ENCODE measurements at regions not wholly inside any gene's neighbourhood (a gene's known extent, or its start where the extent isn't known, plus 50 kb on each side); places are given as distances from the start of the nearest gene placed in this dataset.

DNA sequence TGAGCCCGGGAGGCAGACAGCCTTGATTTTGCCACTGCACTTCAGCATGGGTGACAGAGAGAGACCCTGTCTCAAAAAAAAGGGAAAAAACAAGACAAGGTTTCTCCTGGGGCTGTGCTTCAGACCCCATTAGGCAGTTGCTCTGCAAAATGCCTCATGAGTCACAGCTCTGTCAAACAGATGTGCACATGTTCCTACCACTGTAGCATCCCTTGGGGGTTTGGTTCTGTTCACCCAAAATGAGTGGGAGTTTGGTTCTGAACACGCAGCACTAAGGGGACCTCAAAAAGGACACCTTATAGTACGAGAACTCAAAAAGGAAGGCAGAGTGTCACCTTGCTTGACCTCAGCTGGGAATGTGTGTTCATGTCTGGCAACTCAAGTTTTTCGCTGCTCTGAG lies 134.9 kb downstream of the RPIA start:
- no peak for DNase-seq (ENCODE audit: low read depth)
- no peak overlapping the region for H3K4me3 ChIP-seq (ENCODE audit: control insufficient read depth, low read depth, low read length)
- TF ChIP-seq, protein P1, sequence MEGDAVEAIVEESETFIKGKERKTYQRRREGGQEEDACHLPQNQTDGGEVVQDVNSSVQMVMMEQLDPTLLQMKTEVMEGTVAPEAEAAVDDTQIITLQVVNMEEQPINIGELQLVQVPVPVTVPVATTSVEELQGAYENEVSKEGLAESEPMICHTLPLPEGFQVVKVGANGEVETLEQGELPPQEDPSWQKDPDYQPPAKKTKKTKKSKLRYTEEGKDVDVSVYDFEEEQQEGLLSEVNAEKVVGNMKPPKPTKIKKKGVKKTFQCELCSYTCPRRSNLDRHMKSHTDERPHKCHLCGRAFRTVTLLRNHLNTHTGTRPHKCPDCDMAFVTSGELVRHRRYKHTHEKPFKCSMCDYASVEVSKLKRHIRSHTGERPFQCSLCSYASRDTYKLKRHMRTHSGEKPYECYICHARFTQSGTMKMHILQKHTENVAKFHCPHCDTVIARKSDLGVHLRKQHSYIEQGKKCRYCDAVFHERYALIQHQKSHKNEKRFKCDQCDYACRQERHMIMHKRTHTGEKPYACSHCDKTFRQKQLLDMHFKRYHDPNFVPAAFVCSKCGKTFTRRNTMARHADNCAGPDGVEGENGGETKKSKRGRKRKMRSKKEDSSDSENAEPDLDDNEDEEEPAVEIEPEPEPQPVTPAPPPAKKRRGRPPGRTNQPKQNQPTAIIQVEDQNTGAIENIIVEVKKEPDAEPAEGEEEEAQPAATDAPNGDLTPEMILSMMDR (IDR thresholded peaks at IDR 0.05; ENCODE audit: control insufficient read depth, insufficient read depth, low read depth, low read length, missing control alignments): no peak

DNA sequence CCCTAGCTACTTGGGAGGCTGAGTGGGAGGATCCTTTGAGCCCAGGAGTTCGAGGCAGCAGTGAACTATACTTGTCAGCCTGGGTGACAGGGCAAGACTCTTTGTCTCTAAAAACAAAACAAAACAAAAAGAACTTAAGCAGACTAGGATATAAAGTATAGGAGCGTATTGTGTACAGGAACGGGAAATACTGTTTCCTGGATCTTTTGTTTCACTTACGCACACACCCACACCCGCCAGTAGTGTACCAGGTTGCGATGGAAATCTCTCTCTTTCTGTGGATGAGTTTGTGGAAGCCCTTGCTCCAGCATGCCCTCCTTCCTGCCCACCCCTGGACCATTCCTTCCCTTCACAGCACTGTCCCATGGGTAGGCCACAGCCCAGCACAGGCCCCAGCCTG lies 136.3 kb downstream of the RPIA start:
- TF ChIP-seq, protein P1 (IDR thresholded peaks at IDR 0.05; ENCODE audit: control insufficient read depth, insufficient read depth, low read depth, low read length, missing control alignments): no peak
- no peak for DNase-seq (ENCODE audit: low read depth)
- no peak overlapping the region for H3K4me3 ChIP-seq (ENCODE audit: control insufficient read depth, low read depth, low read length)

DNA sequence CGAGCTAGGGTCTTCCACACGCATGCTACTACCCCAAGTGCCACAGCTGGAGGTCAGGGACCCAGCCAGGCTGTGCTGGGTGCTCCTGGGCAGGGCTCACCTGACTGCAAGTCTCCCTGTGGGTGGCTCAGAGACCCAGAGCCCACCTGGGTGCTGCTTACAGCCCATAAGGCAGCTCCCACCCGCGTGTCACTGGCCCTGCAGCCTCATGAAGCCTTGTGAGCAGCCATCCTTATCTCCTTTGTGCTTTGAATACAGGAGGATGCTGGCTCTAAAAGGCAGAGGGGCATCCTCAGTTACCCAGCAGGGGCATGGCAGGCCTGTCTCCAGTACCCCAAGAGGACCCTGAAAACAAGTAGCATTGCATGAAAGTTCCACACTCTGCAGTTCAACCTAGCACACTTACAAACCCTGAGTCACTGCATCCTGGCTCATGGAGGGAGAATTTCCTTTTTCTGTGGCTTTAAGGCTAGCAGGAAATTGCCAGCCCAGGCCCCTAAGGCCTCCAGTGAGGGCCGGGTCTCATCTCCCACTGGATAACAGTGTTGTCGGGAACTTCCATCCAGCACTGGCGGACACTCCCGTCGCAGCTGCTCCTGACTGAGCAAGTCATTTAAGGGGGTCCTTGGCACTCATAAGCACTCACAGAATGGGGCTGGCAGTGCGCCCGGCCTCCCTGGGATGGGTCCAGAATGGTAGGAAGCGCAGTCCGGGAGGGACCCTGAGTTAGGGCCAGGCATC lies 137.1 kb downstream of the RPIA start:
- TF ChIP-seq, protein P1 (IDR thresholded peaks at IDR 0.05; ENCODE audit: control insufficient read depth, insufficient read depth, low read depth, low read length, missing control alignments): no peak
- no peak for DNase-seq (ENCODE audit: low read depth)
- no peak overlapping the region for H3K4me3 ChIP-seq (ENCODE audit: control insufficient read depth, low read depth, low read length)

DNA sequence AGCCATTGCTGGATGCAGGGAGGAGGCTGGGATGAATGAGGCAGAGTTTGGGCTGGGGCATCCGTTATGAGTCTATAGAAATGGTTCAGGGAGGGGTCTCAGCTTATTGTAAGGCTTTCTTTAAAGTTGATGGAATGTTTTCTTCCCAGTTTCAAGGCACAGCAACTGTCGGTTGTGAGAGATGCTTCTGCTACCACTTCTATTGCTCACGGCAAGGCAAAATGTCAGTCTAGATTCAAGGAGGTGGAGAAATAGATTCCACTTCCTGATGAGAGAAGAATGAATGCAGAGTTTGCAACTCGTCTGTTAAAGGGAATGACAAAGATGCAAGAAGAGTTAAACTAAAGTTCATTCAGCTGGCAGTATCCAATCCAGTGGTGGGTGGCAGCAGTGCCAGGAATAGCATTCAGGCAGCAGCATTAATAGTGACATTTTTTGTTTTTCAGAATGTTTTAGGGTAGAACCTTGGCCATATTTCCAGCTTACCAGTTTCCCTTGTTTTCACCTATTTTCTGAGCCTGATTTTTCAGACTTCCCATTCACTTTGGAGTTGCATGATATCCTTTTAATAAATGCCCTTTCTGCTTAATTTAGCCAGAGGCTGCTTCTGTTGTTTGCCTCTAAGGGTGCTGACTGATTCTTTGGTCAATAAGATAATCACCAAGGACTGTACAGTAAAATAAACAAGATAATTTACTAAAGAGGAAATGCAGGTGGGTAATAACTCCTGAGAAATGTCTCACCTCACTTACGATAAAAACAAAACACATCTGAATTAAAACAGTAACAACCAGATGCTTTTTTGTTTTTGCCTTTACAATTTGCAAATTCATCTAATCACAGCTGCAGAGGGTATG lies 138.4 kb downstream of the RPIA start:
- TF ChIP-seq, protein P1 (IDR thresholded peaks at IDR 0.05; ENCODE audit: control insufficient read depth, insufficient read depth, low read depth, low read length, missing control alignments): no peak
- DNase-seq (ENCODE audit: low read depth): no peak
- H3K4me3 ChIP-seq (ENCODE audit: control insufficient read depth, low read depth, low read length): no peak overlapping the region

DNA sequence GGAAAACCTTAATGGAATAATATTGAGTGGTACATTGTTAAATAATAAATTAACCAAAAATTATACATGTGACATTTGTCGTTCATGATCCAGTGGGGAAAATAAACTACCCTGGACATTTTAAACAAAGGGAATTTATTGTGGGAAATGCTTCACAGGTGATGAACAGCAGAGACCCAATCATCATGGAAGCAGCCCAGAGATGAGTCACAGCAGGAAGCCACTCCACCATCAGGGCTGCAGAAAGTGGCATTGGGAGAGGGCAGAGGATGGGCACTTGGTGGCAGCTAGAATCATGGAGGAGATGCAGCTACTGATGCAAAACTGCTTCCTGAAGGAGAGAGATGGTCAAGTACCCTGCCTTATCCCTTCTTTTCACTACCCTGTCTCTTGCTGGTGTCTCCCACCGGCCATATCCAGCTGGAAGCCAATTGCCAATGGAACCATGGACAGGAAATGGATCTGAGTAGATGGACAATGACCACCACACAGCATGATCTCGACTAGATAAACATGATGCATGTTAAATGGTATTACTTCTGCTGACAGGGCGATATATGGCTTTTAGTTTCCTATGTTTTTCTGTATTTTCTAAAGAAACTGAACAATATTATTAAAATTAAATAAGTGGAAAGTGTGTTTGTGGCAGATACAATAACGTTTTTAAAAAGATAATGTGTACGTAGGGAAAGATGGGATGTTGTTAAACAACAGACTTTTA lies 139.8 kb downstream of the RPIA start:
- H3K4me3 ChIP-seq (ENCODE audit: control insufficient read depth, low read depth, low read length): no peak overlapping the region
- no peak for DNase-seq (ENCODE audit: low read depth)
- TF ChIP-seq, protein P1 (IDR thresholded peaks at IDR 0.05; ENCODE audit: control insufficient read depth, insufficient read depth, low read depth, low read length, missing control alignments): no peak

GRCh38 chr2:88831792-88832248 lies 140.3 kb downstream of the RPIA start:
- no peak overlapping the region for H3K4me3 ChIP-seq (ENCODE audit: control insufficient read depth, low read depth, low read length)
- DNase-seq (ENCODE audit: low read depth): no peak
- TF ChIP-seq, protein P1 (IDR thresholded peaks at IDR 0.05; ENCODE audit: control insufficient read depth, insufficient read depth, low read depth, low read length, missing control alignments): peak; percentile 64

Measured in AG09309 (cell line).